SK-N-SH (cell line): ENCODE measurements at regions not wholly inside any gene's neighbourhood (a gene's known extent, or its start where the extent isn't known, plus 50 kb on each side); places are given as distances from the start of the nearest gene placed in this dataset.

ENCODE experiments used
- CTCF ChIA-PET: fragments of 300-600, 350-600 bp; formaldehyde crosslinking; extraction: SDS; loops from one replicate; lab custom pipeline; 2021; lab: Yijun Ruan, JAX
- POLR2A ChIA-PET: fragments of 350-600 bp; sonication (Branson Sonifier 250); formaldehyde crosslinking; extraction: SDS; loops from one replicate; lab custom pipeline; 2020; ENCODE audit warnings: antibody characterized with exemption, inconsistent platforms; lab: Yijun Ruan, JAX
- DNase-seq: peaks from one replicate; pipeline ENCODE4 v3.0.0; 2012
- H2AFZ ChIP-seq: fragments of 200-600 bp; sonication (generic); 2 replicates; pipeline ENCODE4 v1.8.1; 2016; ENCODE audit warnings: antibody characterized with exemption, mild to moderate bottlenecking, low read depth
- H3F3A ChIP-seq: fragments of 200-600 bp; sonication (generic); replicated peaks from 2 replicates; pipeline ENCODE3; 2016; ENCODE audit warnings: antibody characterized with exemption, mild to moderate bottlenecking; ENCODE audit not compliant: insufficient read depth
- H3K27ac ChIP-seq, 2 experiments: fragments of 200-500 bp in 1 of 2; fragments of 200-600 bp in 1 of 2; sonication (Bioruptor generic) in 1 of 2; sonication (generic), shearing (Covaris generic) in 1 of 2; 2 replicates each; pipeline versions ENCODE4 v1.5.1 to v1.6.1; 2014 to 2016; ENCODE audit warnings: low read depth in 2 of 2, inconsistent platforms in 1 of 2, low read length in 1 of 2, mild to moderate bottlenecking in 1 of 2, mixed read lengths in 1 of 2
- H3K27me3 ChIP-seq: fragments of 200-600 bp; sonication (generic), shearing (Covaris generic); 2 replicates; pipeline ENCODE4 v1.6.1; 2016; ENCODE audit warnings: mixed run types; ENCODE audit not compliant: insufficient read depth
- H3K36me3 ChIP-seq, 2 experiments: fragments of 200-500 bp in 1 of 2; fragments of 200-600 bp in 1 of 2; sonication (Bioruptor generic) in 1 of 2; sonication (generic) in 1 of 2; replicated peaks in 1 of 2; 2 replicates each; pipeline versions ENCODE3 to v1.5.1; 2014 to 2016; ENCODE audit warnings: low read length in 1 of 2, mild to moderate bottlenecking in 1 of 2; ENCODE audit not compliant: insufficient read depth in 2 of 2, control insufficient read depth in 1 of 2
- H3K4me1 ChIP-seq, 2 experiments: fragments of 200-500 bp in 1 of 2; fragments of 200-600 bp in 1 of 2; sonication (Bioruptor generic) in 1 of 2; sonication (generic), shearing (Covaris generic) in 1 of 2; 2 replicates each; pipeline versions ENCODE4 v1.5.1 to v1.6.1; 2014 to 2016; ENCODE audit warnings: low read depth in 1 of 2, low read length in 1 of 2, mixed run types in 1 of 2; ENCODE audit not compliant: insufficient read depth in 2 of 2, control insufficient read depth in 1 of 2
- H3K4me2 ChIP-seq: fragments of 200-600 bp; sonication (generic), shearing (Covaris generic); 2 replicates; pipeline ENCODE4 v1.6.1; 2017; ENCODE audit warnings: mixed run types
- H3K4me3 ChIP-seq, 2 experiments: fragments of 200-500 bp in 1 of 2; fragments of 200-600 bp in 1 of 2; sonication (Bioruptor generic) in 1 of 2; sonication (generic), shearing (Covaris generic) in 1 of 2; 2 replicates each; pipeline versions ENCODE4 v1.5.1 to v1.8.1; 2014 to 2016; ENCODE audit warnings: low read depth in 2 of 2, inconsistent platforms in 1 of 2, low read length in 1 of 2, mild to moderate bottlenecking in 1 of 2, mixed read lengths in 1 of 2, moderate library complexity in 1 of 2
- H3K79me2 ChIP-seq: fragments of 200-600 bp; sonication (generic); 2 replicates; pipeline ENCODE4 v1.8.1; 2017; ENCODE audit warnings: mild to moderate bottlenecking; ENCODE audit not compliant: insufficient read depth
- H3K9ac ChIP-seq: fragments of 200-600 bp; sonication (generic); 2 replicates; pipeline ENCODE4 v1.6.1; 2017; ENCODE audit warnings: mixed run types
- H3K9me2 ChIP-seq: fragments of 200-600 bp; sonication (generic); 2 replicates; pipeline ENCODE4 v1.6.1; 2017; ENCODE audit warnings: mixed run types
- H3K9me3 ChIP-seq: fragments of 200-600 bp; sonication (generic); 2 replicates; pipeline ENCODE4 v1.6.1; 2017; ENCODE audit warnings: mixed run types, mild to moderate bottlenecking, moderate library complexity
- H4K20me1 ChIP-seq: fragments of 200-600 bp; sonication (generic); 2 replicates; pipeline ENCODE4 v1.6.1; 2017; ENCODE audit warnings: mild to moderate bottlenecking, mixed run types; ENCODE audit not compliant: insufficient read depth
- MEF2A ChIP-seq: IDR thresholded peaks from 2 replicates; pipeline ENCODE4 v1.4.0; 2012; ENCODE audit warnings: low read depth, borderline replicate concordance
- NRF1 ChIP-seq: IDR thresholded peaks from 2 replicates; pipeline ENCODE4 v1.6.1; 2012; ENCODE audit warnings: low read depth, mild to moderate bottlenecking, low read length
- POLR2AphosphoS5 ChIP-seq: IDR thresholded peaks from 2 replicates; pipeline ENCODE4 v1.6.1; 2012; ENCODE audit warnings: low read depth, low read length
- RAD21 ChIP-seq: IDR thresholded peaks from 2 replicates; pipeline ENCODE4 v1.6.1; 2012; ENCODE audit warnings: mild to moderate bottlenecking, low read length
- TCF12 ChIP-seq: IDR thresholded peaks from 2 replicates; pipeline ENCODE4 v1.4.0; 2012
- YY1 ChIP-seq: IDR thresholded peaks from 2 replicates; pipeline ENCODE4 v1.4.0; 2012; ENCODE audit warnings: low read depth, mild to moderate bottlenecking
- WGBS: methylation state at CpG from one replicate; pipeline ENCODE4 v1.1.6; 2017; ENCODE audit warnings: low lambda C conversion rate; 5-methylcytosine and 5-hydroxymethylcytosine counted together
- TF ChIP-seq, protein P1 (sequence below): IDR thresholded peaks from 2 replicates; pipeline ENCODE4 v1.4.0; 2012; ENCODE audit warnings: low read depth
- TF ChIP-seq, protein P2 (sequence below): fragments of 150-350 bp; IDR thresholded peaks from 2 replicates; pipeline ENCODE4 v1.6.1; 2017; ENCODE audit warnings: antibody characterized with exemption, low read length, low read depth, borderline replicate concordance

DNA sequence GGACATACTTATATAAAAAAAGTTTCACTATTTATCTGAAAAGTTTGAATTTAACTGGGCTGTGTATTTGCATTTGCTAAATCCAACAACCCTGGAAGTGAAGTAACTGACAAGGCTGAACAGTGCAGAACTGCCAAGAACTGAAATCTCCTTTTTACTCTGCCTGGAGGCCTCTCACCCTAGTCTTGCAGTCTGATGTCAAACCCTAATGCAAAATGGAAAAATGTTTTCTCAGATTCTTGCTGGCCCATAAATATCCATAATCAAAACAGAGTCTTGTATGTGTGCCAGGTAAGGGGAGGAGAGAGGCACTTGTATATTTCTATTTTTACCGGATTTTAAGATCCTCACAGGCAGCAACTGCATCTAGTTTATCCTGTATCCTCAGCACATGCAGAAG is 432.7 kb upstream of the KLF4 start:
- TF ChIP-seq, protein P1, sequence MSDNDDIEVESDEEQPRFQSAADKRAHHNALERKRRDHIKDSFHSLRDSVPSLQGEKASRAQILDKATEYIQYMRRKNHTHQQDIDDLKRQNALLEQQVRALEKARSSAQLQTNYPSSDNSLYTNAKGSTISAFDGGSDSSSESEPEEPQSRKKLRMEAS, result no peak
- TF ChIP-seq RAD21, result no peak
- no peak for TF ChIP-seq MEF2A
- TF ChIP-seq TCF12, result no peak
- H3K4me2 ChIP-seq, result no peak overlapping the region
- POLR2A ChIA-PET, result no interaction called here
- no peaks in the 10 kb centered on the region for H4K20me1 ChIP-seq
- H3F3A ChIP-seq, result no peaks in the 10 kb centered on the region
- no peak overlapping the region for H3K9ac ChIP-seq
- no peaks in the 10 kb centered on the region for H3K9me3 ChIP-seq
- no peaks in the 10 kb centered on the region for H3K9me2 ChIP-seq
- 0% methylated on average over 1 of the region's 1 CpG for WGBS
- CTCF ChIA-PET, result no interaction called here
- H3K79me2 ChIP-seq, result no peaks in the 10 kb centered on the region
- no peaks in the 10 kb centered on the region; the same call in 1 of the 2 replicates for H3K27me3 ChIP-seq
- H3K36me3 ChIP-seq, result no peaks in the 10 kb centered on the region
- H2AFZ ChIP-seq, result no peak overlapping the region
- H3K27ac ChIP-seq, result no peak overlapping the region
- H3K4me1 ChIP-seq, result no peaks in the 10 kb centered on the region; a peak in 1 of 4 replicates
- no peak for DNase-seq
- H3K4me3 ChIP-seq, result no peak overlapping the region

DNA sequence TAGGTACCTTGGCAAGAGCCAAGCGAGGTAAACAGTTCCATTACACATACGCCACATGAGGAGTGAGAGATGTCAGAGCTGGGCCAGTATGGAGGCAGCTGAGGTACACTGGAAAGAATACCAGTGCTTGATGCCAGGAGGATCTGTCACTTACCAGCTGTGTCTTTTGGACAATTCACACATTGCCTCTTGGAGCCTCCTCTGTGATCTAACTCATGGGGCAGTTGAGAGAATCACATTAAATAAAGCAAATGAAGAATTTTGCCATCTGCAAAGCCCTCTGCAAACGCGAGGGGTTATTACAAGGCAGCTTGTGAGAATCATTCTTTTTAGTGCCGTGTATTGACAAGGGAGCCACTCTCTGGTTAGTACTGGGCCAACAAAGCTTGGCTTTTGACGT is 429.7 kb upstream of the KLF4 start:
- H3K27me3 ChIP-seq, result no peaks in the 10 kb centered on the region; the same call in 1 of the 2 replicates
- H3F3A ChIP-seq, result no peaks in the 10 kb centered on the region
- no peak overlapping the region for H3K4me2 ChIP-seq
- no peak overlapping the region for H3K27ac ChIP-seq
- H3K4me1 ChIP-seq, result no peaks in the 10 kb centered on the region; a peak in 1 of 4 replicates
- 31% methylated on average over 6 of the region's 6 CpGs for WGBS
- no peaks in the 10 kb centered on the region for H3K9me2 ChIP-seq
- no peaks in the 10 kb centered on the region for H3K9me3 ChIP-seq
- no peaks in the 10 kb centered on the region for H3K36me3 ChIP-seq
- H3K9ac ChIP-seq, result no peak overlapping the region
- no peak for TF ChIP-seq POLR2AphosphoS5
- no peak for TF ChIP-seq NRF1
- no peak for TF ChIP-seq YY1
- no peak for DNase-seq
- ChIA-PET CTCF (interaction anchor here (0.9 kb wide), 1 partner anchor 21 kb away, joined by 3 read pairs; no protein-coding TSS in a partner anchor), POLR2A (no interaction called here)
- H3K4me3 ChIP-seq, result no peak overlapping the region
- no peak overlapping the region for H2AFZ ChIP-seq
- H4K20me1 ChIP-seq, result no peaks in the 10 kb centered on the region
- no peaks in the 10 kb centered on the region for H3K79me2 ChIP-seq

DNA sequence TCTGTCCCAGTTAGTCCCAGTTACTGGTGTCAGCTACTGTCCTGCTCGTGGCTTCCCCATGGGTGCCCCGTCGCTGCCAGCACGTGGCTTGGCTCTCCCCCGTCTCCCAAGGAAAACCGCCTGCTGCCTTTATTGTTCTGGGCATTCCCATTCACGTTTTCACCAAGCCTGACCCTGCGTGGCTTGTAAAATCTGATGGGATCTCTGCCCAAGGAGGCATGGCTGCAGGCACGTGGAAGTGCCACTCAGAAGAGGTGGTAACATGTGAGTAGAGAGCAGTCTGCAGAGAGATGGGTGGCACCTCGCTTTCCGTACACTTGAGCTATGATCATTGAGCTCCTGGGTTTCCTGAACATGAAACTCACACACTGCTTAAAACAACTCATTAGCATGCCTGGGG is 429.2 kb upstream of the KLF4 start:
- H3K4me2 ChIP-seq, result no peak overlapping the region
- no peaks in the 10 kb centered on the region for H3K9me3 ChIP-seq
- ChIA-PET CTCF (interaction anchor here (0.9 kb wide), 1 partner anchor 20 kb away, joined by 3 read pairs; no protein-coding TSS in a partner anchor), POLR2A (no interaction called here)
- no peaks in the 10 kb centered on the region for H3F3A ChIP-seq
- no peaks in the 10 kb centered on the region for H3K9me2 ChIP-seq
- H2AFZ ChIP-seq, result no peak overlapping the region
- H3K9ac ChIP-seq, result no peak overlapping the region
- H3K4me1 ChIP-seq, result no peaks in the 10 kb centered on the region; a peak in 1 of 4 replicates
- no peaks in the 10 kb centered on the region for H3K36me3 ChIP-seq
- no peak overlapping the region for H3K27ac ChIP-seq
- no peaks in the 10 kb centered on the region for H3K79me2 ChIP-seq
- no peak for DNase-seq
- H3K4me3 ChIP-seq, result no peak overlapping the region
- H4K20me1 ChIP-seq, result no peaks in the 10 kb centered on the region
- H3K27me3 ChIP-seq, result no peaks in the 10 kb centered on the region; the same call in 1 of the 2 replicates
- TF ChIP-seq, protein P2, sequence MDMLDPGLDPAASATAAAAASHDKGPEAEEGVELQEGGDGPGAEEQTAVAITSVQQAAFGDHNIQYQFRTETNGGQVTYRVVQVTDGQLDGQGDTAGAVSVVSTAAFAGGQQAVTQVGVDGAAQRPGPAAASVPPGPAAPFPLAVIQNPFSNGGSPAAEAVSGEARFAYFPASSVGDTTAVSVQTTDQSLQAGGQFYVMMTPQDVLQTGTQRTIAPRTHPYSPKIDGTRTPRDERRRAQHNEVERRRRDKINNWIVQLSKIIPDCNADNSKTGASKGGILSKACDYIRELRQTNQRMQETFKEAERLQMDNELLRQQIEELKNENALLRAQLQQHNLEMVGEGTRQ, result no peak
- TF ChIP-seq, all 33 proteins: peak for 0
- WGBS, result 37% methylated on average over 10 of the region's 11 CpGs
